NT2/D1 (cell line): ENCODE measurements at regions not wholly inside any gene's neighbourhood (a gene's known extent, or its start where the extent isn't known, plus 50 kb on each side); places are given as distances from the start of the nearest gene placed in this dataset.

Experiments
- YY1 ChIP-seq: IDR thresholded peaks from 2 replicates; pipeline ENCODE4 v1.6.1; 2011; ENCODE audit not compliant: insufficient read length, insufficient read depth
- ZNF274 ChIP-seq: IDR thresholded peaks from 2 replicates; pipeline ENCODE4 v1.6.1; 2011; ENCODE audit warnings: mild to moderate bottlenecking, low read depth, low read length

DNA sequence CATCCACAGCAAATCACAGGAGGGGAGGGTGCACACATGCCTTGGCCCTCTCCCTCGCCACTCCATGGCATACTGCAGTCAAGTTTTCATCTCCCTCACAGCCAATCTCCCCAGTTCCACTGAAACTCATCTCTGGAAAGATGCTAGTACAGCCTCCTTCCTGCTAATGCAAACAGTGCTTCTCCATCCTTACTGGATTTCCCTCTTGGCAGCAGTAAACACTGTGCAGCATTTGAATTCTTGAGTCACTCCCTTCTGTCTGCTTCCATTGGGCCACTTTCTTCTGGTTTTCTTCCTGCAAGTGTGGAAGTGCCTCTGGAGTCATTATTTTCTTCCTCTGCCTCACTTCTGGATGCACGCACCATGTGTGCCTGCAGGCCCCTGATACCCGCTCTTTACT, 460.3 kb downstream of the QKI start:
- no peak for TF ChIP-seq ZNF274
- TF ChIP-seq YY1: no peak
